ENCODE measurements at regions not wholly inside any gene's neighbourhood (a gene's known extent, or its start where the extent isn't known, plus 50 kb on each side); places are given as distances from the start of the nearest gene placed in this dataset.

DNA sequence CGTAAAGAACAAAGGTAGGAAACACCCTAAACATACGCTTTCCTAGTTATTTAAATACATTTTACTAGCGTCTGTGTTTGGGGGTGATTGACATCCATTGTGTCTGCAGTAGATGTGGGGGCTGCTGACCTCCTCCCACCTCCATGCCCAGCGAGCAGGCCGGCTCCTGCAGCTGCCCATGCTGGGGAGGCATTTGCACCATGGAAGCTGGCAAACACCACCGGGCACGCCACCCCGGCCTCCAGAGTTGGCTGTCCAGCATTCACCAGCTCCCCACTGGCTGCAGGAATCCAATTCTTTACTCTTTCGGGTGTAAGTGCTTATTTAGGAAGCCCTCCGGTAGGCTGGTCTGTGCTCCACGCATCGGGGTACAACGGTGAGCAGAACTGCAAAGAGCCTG is 115.4 kb upstream of the USP29 start:
- DNase-seq: no peak
- TF ChIP-seq, protein P1, sequence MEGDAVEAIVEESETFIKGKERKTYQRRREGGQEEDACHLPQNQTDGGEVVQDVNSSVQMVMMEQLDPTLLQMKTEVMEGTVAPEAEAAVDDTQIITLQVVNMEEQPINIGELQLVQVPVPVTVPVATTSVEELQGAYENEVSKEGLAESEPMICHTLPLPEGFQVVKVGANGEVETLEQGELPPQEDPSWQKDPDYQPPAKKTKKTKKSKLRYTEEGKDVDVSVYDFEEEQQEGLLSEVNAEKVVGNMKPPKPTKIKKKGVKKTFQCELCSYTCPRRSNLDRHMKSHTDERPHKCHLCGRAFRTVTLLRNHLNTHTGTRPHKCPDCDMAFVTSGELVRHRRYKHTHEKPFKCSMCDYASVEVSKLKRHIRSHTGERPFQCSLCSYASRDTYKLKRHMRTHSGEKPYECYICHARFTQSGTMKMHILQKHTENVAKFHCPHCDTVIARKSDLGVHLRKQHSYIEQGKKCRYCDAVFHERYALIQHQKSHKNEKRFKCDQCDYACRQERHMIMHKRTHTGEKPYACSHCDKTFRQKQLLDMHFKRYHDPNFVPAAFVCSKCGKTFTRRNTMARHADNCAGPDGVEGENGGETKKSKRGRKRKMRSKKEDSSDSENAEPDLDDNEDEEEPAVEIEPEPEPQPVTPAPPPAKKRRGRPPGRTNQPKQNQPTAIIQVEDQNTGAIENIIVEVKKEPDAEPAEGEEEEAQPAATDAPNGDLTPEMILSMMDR (IDR thresholded peaks at IDR 0.05; ENCODE audit: low read depth, low read length): no peak
- no peaks in the 10 kb centered on the region for H3K27me3 ChIP-seq
- no peaks in the 10 kb centered on the region for H3K4me1 ChIP-seq
- no peaks in the 10 kb centered on the region for H3K9me3 ChIP-seq
- no peak overlapping the region for H3K4me3 ChIP-seq (ENCODE audit: low read depth, low read length)
- H3K36me3 ChIP-seq: no peaks in the 10 kb centered on the region

DNA sequence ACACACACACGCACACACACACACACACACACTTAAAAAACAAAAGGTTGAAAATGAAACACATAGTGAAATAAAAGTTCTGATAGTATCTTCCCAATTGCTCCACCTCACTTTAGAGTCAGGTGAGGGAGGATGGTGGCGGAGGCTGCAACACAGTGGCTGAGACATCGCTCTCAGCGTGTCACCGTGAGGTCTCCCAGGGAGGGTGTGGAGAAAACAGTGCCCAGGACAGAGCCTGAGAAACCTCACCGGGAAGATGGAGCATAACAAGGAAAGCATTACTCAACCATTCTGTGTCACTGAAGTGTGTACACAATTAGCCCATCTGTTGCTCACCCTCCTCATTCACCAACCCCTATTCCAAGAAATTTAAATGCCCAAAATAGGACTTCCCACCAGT is 111.4 kb upstream of the USP29 start:
- Histone ChIP-seq H3K4me1 (no peaks in the 10 kb centered on the region), H3K9me3 (no peaks in the 10 kb centered on the region), H3K4me3 (ENCODE audit: low read depth, low read length) (no peak overlapping the region), H3K27me3 (no peaks in the 10 kb centered on the region), H3K36me3 (no peaks in the 10 kb centered on the region)
- TF ChIP-seq, protein P1 (IDR thresholded peaks at IDR 0.05; ENCODE audit: low read depth, low read length): no peak
- DNase-seq: no peak

DNA sequence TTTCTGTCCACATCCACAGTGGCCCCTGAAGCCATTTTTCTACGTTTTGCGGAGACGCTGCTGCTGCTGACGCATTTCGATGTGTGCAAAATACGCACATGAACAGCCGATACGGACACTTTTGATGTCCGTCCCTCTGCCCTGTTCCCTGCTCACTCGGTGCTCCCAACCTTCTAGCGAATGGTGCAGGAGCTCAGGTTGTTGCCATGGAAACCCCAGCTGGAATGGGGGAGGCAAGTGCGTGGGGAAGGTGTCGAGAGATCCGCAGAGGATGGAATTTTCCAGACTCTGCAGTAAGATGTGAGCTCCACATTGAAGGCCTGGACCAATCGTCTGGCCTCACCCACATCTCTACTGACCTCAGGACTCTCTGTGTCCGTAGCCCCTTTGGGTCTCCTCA is 109.2 kb upstream of the USP29 start:
- Histone ChIP-seq H3K36me3 (no peaks in the 10 kb centered on the region), H3K4me1 (no peaks in the 10 kb centered on the region), H3K4me3 (ENCODE audit: low read depth, low read length) (no peak overlapping the region), H3K27me3 (no peaks in the 10 kb centered on the region), H3K9me3 (no peaks in the 10 kb centered on the region)
- no peak for DNase-seq
- TF ChIP-seq, protein P1 (IDR thresholded peaks at IDR 0.05; ENCODE audit: low read depth, low read length): no peak

DNA sequence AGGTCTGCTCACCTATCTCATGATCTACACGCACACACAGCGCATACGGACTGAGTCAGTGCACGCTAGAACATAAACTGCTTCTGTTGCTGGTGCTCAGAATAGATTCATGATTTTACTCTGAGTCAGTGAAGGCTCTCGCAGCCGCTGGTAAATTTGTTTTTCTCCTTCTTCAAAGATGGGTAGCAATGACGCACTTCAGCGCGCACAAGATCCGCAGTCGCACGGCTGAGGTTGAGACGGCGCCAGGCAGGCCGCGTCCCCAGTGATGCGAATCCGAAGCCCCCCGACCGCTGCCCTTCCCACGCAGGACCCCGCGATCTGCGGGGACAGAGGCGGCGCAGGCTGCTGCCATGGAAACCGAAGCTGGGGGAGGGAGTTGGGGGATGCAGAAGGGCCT is 103.7 kb upstream of the USP29 start:
- Histone ChIP-seq H3K4me1 (no peaks in the 10 kb centered on the region), H3K27me3 (no peaks in the 10 kb centered on the region), H3K4me3 (ENCODE audit: low read depth, low read length) (no peak overlapping the region), H3K36me3 (no peaks in the 10 kb centered on the region), H3K9me3 (no peaks in the 10 kb centered on the region)
- TF ChIP-seq, protein P1 (IDR thresholded peaks at IDR 0.05; ENCODE audit: low read depth, low read length): no peak
- DNase-seq: no peak

DNA sequence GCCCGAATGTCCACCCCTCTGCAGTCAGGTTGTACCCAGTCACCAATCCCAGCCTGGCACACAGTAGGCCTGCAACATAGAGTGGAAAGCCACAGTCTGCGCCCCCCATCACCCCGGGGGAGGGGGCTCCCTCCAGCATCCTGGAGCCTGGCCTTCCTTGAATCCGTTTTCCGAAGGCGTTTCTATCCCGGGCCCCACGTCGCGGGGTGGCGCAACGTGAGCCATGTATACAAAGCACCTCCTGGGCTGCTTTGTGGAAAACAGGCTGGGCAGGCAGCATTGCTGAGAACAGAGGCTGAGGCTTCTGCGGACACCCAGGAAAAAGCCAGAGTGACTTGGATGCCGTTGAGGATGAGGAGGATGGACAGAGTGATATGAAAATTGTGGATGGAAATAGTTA is 103.3 kb upstream of the USP29 start:
- Histone ChIP-seq H3K36me3 (no peaks in the 10 kb centered on the region), H3K9me3 (no peaks in the 10 kb centered on the region), H3K4me3 (ENCODE audit: low read depth, low read length) (no peak overlapping the region), H3K4me1 (no peaks in the 10 kb centered on the region), H3K27me3 (no peaks in the 10 kb centered on the region)
- TF ChIP-seq, protein P1 (IDR thresholded peaks at IDR 0.05; ENCODE audit: low read depth, low read length): no peak
- DNase-seq: no peak

DNA sequence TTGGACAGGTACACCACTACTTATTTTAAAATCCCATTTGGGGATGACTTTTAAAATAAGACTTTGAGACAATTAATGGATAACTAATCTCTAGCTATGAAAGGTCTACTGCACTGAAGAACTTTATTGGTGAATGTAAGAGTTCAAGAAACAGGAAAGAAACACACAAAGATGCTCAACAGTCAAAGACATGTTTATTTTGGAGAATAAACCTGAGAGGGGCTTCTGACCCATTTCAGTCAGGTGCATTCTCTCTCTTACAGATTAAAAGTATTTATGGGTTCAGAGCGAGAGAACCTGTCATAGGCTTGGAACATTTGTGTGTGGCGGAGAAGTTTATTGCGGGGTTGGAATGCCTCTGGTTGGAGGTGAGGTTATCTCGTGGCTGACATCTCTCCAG is 94.3 kb upstream of the USP29 start:
- Histone ChIP-seq H3K4me1 (no peaks in the 10 kb centered on the region), H3K9me3 (no peaks in the 10 kb centered on the region), H3K4me3 (ENCODE audit: low read depth, low read length) (no peak overlapping the region), H3K27me3 (no peaks in the 10 kb centered on the region), H3K36me3 (no peaks in the 10 kb centered on the region)
- TF ChIP-seq, protein P1 (IDR thresholded peaks at IDR 0.05; ENCODE audit: low read depth, low read length): no peak
- DNase-seq: no peak
